ENCODE measurements at regions not wholly inside any gene's neighbourhood (a gene's known extent, or its start where the extent isn't known, plus 50 kb on each side); places are given as distances from the start of the nearest gene placed in this dataset.
"Not testable (repeated sequence)": the region's sequence is repeated elsewhere in the genome, so short reads cannot be mapped to it uniquely, and the experiment has no call there.

GRCh38 chr11:106152013-106152412 lies 74.6 kb downstream of the AASDHPPT start:
- DNase-seq: no peak

GRCh38 chr11:106152824-106153223 lies 75.4 kb downstream of the AASDHPPT start:
- no peak for DNase-seq

- peak; percentile 34 for DNase-seq
Measured at GRCh38 chr11:106156290-106156937, 79.0 kb downstream of the AASDHPPT start.

GRCh38 chr11:106158406-106158805 lies 80.9 kb downstream of the AASDHPPT start:
- no peak for DNase-seq

DNA sequence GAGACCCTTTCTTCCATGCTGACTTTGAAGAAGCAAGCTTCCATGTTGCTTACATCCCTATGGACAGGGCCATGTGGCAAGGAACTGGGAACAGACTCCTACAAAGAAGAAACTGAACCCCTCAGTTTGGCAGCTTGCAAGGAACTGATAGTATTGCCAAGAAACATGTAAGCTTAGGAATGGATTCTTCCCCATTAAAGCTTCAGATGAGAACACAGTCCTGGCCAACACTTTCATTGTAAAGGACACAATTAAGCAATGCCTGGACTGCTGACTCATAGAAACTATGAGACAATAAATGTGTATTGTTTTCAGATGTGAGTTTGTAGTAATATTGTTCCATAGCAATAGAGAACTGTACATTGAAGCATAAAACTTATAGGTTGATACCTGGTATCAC lies 82.4 kb downstream of the AASDHPPT start:
- DNase-seq: no peak

DNA sequence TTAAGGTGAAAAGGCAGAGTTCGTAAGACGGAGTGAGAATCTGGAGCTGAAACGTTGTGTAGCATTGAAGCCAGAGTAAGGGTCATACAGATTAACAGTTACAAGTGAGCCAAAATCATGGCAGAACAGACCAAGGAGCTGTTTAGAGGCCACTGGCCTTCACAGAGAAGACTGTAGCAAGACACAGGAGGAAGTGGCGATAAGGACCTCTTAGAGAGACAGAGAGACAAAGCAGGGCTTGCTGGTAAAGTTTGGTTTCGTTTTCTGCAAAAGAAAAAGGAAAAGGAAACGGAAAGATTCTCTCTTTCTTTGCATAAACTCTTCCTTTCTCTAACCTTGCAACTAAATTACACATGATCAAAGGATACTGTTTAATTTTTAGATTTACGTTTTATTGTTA lies 83.0 kb downstream of the AASDHPPT start:
- DNase-seq: no peak

DNA sequence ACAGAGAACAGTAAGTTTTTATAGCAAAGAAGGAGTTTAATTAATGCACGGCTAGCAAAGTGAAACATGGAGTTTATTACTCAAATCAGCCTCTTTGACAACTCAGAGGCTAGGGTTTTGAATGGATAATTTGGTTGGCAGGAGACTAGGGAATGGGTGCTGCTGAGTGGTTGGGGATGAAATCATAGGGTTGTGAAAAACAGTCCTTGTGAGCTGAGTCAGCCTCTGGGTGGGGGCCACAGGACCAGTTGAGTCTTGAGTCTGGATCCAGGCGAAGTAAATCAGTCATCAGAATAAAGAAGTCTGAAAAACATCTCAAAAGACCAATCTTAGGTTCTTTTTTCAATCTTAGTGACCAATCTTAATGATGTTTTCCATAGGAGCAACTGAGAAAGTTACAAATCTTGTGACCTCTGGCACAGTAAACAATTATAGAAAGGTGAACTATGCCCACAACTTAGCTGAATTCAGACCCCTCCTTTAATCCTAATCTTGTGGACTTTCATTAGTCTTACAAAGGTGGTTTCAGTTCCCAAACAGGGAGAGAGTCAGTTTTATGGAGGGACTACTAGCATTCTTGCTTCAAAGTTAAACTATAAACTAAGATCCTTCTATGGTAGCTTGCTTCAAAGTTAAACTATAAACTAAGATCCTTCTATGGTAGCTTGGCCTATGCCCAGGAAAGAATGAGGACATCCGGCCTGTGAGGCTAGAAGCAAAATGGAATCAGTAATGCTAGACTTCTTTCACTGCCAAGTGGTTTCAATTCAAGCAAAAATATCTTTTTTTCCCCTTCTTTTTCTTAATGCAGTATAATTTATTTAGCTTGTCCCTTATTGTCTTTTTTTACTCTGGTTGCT lies 84.5 kb downstream of the AASDHPPT start:
- DNase-seq: no peak

DNA sequence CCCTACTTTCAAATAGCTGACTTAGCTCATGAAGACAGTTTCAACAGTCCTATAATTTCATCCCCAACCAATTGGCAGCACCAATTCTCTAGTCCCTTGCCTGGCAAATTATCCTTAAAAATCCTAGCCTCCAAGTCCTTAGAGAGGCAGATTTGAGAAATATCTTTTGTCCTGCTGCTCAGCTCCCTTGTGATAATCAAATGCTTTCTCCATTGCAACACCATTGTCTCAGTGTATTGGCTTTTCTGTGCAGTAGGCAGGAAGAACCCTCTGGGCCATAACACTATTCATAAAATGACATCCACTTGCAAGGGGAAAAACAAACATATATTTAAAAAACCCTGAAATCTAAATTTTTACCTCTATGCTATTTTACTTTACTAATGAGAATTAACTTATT lies 89.6 kb downstream of the AASDHPPT start:
- no peak for DNase-seq

GRCh38 chr11:106172386-106172991 lies 95.0 kb downstream of the AASDHPPT start:
- no peak for DNase-seq

GRCh38 chr11:106173291-106173690 lies 95.8 kb downstream of the AASDHPPT start:
- no peak for DNase-seq

DNA sequence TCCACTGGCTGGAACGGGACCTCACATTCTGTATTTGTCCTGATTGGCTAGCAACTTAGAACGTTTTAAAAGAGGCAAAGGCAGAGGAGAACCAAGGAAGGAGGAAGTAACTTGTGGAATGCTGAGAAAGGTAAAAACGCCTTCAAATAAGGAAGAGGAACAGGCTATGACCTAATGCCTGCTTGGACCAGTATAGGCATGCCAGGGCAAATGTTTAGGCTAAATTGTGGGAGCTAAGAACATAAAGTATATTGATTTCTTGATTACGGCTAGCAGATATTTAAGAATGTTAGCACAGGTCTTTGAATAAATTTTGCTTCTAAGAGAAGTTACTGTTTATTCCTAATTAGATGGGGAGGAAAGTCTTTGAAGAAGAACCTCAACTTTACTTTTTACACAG lies 96.5 kb downstream of the AASDHPPT start:
- DNase-seq: not testable (repeated sequence)

DNA sequence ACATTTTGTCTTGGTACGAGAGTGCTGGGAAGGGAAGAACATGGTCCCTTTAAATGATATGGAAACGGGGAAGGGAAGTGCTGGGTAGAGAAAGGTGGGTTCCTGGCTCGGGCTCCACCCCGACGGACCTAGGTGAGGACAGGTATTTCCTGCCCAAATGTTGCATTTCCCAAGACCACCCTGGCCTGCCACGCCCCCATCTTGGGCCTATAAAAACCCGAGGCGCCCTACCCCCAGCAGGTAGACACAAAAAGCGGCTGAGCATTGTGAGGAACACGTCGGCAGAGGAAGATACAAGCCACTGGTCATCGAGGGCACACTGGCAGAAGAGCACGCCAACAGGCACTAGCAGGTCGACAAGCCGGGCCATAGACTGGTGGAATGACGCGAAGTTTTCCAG lies 99.4 kb downstream of the AASDHPPT start:
- DNase-seq: no peak

- DNase-seq: no peak
Measured at GRCh38 chr11:106177311-106177710, 99.8 kb downstream of the AASDHPPT start.

- DNase-seq: no peak
Measured at GRCh38 chr11:106178361-106178760, 100.9 kb downstream of the AASDHPPT start.

DNA sequence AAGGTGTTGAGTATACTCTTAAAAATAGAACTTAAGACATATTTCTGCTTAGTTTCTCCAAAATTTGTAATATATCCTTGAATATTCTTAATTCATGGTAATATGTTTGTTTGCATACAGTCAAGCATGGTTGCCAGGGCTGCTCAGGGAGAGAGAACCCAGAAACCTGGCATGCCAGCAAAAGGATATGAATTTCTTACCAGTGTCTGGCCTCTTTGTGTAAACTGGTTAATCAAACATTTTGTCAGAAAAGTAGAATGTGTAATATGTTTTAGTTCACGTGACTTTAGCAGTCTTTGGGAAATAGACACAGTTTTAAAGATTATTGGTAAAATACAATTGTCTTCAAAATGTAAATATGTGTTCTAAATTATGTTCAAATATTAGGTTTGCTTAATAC lies 101.6 kb downstream of the AASDHPPT start:
- DNase-seq: no peak

GRCh38 chr11:106186630-106187029 lies 109.2 kb downstream of the AASDHPPT start:
- no peak for DNase-seq

- DNase-seq: no peak
Measured at GRCh38 chr11:106187860-106188456, 110.5 kb downstream of the AASDHPPT start.

DNA sequence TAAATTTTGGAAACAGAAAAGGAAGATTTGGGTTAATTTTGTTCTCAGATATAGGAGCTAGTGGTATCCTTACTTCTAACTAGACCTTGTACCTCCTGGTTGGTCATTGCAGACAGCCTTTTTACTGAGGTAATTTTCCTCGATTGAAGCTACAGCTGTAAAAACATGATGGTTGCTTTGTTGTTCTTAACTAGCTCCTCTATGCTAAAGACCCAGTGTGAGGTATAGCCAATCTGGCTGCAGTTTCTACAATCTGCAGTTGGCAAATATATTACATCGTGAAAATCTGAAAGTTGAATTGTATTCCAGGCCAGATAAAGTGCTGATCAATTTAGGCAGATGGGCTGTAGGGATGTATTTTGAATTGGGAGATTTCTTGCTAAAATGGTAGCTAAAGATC lies 116.5 kb downstream of the AASDHPPT start:
- no peak for DNase-seq

DNA sequence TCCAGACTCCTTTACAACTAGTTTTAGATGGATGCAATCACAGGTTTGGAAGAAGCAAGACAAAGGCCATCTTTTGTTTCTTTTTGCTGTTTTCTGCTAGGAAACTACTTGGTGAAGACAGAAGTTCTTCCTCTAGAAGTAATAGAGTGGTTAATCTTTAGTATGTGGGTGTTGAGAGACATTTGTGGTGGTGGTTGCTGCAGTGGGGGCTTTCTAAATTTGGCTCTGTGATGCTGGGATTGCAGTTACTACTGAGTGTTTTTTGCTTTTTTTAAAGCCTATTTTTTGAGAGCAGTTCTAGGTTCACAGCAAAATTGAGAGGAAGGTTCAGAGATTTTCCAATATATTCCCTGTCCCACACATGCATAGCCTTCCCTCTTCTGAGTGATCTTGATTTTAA lies 120.0 kb downstream of the AASDHPPT start:
- DNase-seq: no peak

- no peak for DNase-seq
Measured at GRCh38 chr11:106202935-106203620, 125.6 kb downstream of the AASDHPPT start.

- DNase-seq: no peak
Measured at GRCh38 chr11:106208760-106209159, 131.3 kb downstream of the AASDHPPT start.

GRCh38 chr11:106212081-106212480 lies 134.6 kb downstream of the AASDHPPT start:
- no peak for DNase-seq

DNA sequence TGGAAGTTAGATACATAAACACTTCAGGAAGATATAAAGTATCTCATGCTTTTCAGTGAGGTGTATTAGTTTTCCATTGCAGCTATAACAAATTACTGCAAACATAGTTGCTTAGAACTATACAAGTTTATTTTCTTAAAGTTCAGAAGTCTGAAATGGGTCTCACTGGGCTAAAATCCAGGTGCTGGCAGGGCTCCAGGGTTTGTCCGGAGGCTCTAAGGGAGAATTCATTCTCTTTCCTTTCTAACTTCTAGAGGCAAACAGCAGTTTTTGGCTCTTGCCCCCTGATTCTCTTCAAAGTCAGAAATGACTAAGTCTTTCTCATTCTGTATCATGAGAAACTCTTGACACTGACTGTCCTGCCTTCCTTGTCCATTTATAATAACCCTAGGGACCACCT lies 138.8 kb downstream of the AASDHPPT start:
- DNase-seq: no peak
